Activated naive CD4-positive, alpha-beta T cell treated with anti-CD3 and anti-CD28 coated beads, Interleukin-2, amount 50 U/mL, for 24 hours (primary cell): ENCODE measurements at regions not wholly inside any gene's neighbourhood (a gene's known extent, or its start where the extent isn't known, plus 50 kb on each side); places are given as distances from the start of the nearest gene placed in this dataset.
"Not testable (repeated sequence)": the region's sequence is repeated elsewhere in the genome, so short reads cannot be mapped to it uniquely, and the experiment has no call there.

Source experiments
- H3K27ac Mint-ChIP-seq: one replicate; pipeline ENCODE4 v1.8.0; 2021; ENCODE audit warnings: mild to moderate bottlenecking, mixed read lengths
- H3K27me3 Mint-ChIP-seq: one replicate; pipeline ENCODE4 v1.8.0; 2021; ENCODE audit warnings: mixed read lengths
- H3K36me3 Mint-ChIP-seq: one replicate; pipeline ENCODE4 v1.8.0; 2021; ENCODE audit warnings: mixed read lengths
- H3K4me1 Mint-ChIP-seq: one replicate; pipeline ENCODE4 v1.8.0; 2021; ENCODE audit warnings: mixed read lengths
- H3K4me3 Mint-ChIP-seq: one replicate; pipeline ENCODE4 v1.8.0; 2021; ENCODE audit warnings: mild to moderate bottlenecking, mixed read lengths
- H3K9me3 Mint-ChIP-seq: one replicate; pipeline ENCODE4 v1.8.0; 2021; ENCODE audit warnings: mixed read lengths

DNA sequence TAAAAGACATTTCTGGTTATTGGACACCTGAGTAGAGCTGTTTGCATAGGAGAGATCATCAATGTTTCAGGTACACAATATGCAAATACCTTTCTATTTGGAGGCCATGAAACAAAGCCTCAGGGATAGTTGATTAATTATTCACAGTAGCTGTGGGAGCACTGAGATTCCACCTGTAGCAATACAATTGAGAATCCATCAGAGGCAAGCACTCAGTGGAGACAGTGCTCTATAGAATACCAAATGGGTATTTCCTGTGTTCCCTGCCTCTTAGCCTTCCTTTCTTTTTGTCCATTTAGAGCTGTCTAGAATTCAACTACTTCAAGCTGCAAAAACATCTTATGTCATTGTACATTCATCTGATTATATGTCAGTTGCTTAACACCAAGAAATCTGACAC is 1754.0 kb upstream of the ACO1 start:
- Mint-ChIP-seq H3K4me1 (no peaks in the 10 kb centered on the region), H3K36me3 (no peaks in the 10 kb centered on the region), H3K27me3 (no peaks in the 10 kb centered on the region), H3K9me3 (no peaks in the 10 kb centered on the region), H3K4me3 (no peak overlapping the region), H3K27ac (no peak overlapping the region)

GRCh38 chr9:30646639-30647038 is 1737.8 kb upstream of the ACO1 start:
- H3K27ac Mint-ChIP-seq, H3K4me1 Mint-ChIP-seq, H3K36me3 Mint-ChIP-seq, H3K4me3 Mint-ChIP-seq, H3K9me3 Mint-ChIP-seq, H3K27me3 Mint-ChIP-seq: not testable (repeated sequence)

DNA sequence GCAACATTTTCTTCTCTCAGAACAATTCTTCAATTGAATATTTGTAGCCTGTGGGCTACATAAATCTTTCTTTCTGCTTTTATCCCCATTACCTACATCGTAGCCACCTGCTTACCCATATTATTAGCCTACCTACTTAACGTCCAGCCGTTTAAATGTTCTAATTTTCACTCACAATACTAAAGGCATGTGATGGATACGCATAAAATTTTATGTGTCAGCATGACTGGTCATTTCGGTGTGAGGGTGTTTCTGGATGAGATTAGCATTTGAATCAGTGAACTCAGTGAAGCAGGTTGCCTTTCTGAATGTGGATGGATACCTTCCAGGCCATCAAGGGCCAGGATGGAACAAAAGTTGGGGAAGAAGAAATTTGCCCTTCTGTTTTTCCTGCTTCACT is 1722.5 kb upstream of the ACO1 start:
- no peaks in the 10 kb centered on the region for H3K36me3 Mint-ChIP-seq
- H3K9me3 Mint-ChIP-seq: no peaks in the 10 kb centered on the region
- no peaks in the 10 kb centered on the region for H3K27me3 Mint-ChIP-seq
- no peak overlapping the region for H3K27ac Mint-ChIP-seq
- H3K4me3 Mint-ChIP-seq: no peak overlapping the region
- no peaks in the 10 kb centered on the region for H3K4me1 Mint-ChIP-seq

DNA sequence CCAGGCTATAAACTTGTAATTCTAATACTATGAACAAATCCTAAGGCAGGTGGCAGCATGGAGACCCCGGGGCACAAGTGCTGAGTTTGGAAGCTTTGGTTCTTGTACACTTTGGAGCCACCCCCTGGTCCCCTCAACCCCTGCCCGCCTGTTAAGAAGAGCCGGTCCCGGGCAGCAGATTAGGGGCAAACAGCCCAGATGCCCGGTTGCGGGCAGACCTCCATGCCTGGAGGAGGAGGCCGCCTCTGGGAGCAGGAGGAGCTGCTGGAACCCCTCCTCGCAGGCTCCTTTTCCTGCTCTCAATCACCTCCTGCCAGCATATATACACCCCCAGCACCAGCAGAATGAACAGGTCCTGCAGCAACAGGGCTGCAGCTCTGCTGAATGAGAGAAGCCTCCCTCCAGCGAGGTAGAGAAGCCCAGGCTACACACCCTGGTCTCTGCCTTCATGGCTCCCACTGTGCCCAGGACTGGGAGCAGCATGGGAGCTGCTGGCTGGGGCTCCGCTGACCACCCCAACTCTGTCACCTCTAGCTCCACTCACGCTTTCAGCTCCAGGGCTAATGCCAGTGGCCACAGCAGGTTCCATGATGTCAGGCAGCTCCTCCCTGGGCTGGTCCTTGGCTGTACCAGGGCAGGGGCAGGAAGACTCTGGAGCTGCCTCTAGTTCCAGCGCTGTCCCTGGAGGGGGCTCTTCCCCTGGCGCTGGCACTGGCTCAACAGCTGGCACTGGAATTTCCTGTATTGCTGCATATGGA is 1713.5 kb upstream of the ACO1 start:
- H3K27me3 Mint-ChIP-seq: no peaks in the 10 kb centered on the region
- H3K4me3 Mint-ChIP-seq: no peak overlapping the region
- H3K9me3 Mint-ChIP-seq: no peaks in the 10 kb centered on the region
- H3K4me1 Mint-ChIP-seq: no peaks in the 10 kb centered on the region
- no peak overlapping the region for H3K27ac Mint-ChIP-seq
- H3K36me3 Mint-ChIP-seq: no peaks in the 10 kb centered on the region

DNA sequence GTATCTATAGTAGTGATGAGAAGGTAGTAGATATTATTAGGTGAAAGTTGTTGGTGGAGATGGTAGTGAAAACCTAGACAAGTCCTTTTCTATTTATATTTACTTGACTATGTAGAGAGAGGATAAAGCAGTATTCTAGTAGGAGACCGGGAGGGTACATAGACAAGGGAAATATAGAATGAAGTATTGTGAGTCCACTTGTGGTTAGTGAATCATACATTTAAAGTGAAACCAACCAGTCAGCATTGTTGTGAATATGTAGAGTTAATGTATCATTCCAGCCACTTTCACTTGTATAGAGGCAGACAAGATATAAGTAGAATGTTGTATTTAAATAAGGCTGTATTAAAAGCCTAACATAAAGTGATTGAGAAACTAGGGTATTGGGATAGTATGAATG is 1711.3 kb upstream of the ACO1 start:
- Mint-ChIP-seq H3K9me3 (no peaks in the 10 kb centered on the region), H3K27ac (no peak overlapping the region), H3K36me3 (no peaks in the 10 kb centered on the region), H3K4me1 (no peaks in the 10 kb centered on the region), H3K4me3 (no peak overlapping the region), H3K27me3 (no peaks in the 10 kb centered on the region)

DNA sequence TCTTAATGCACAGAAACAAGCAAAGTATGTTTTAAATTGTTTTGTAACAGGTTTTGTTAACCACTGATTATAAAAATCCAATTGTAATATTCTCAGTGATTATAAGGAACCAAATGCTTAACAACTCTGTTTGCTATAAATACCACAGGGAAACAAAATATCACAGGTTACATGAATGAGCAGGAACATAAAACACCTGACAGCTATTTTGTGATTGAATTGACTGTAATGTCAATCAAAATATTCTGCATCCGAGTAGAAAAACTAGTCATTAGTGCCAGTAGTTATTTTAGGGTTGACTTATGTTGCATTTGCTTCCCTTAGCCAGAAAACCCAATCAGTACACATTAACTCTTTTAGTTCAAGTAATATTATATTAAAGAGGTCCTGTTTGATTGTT is 1707.8 kb upstream of the ACO1 start:
- H3K4me1 Mint-ChIP-seq: no peaks in the 10 kb centered on the region
- no peak overlapping the region for H3K27ac Mint-ChIP-seq
- H3K36me3 Mint-ChIP-seq: no peaks in the 10 kb centered on the region
- H3K4me3 Mint-ChIP-seq: no peak overlapping the region
- no peaks in the 10 kb centered on the region for H3K27me3 Mint-ChIP-seq
- no peaks in the 10 kb centered on the region for H3K9me3 Mint-ChIP-seq

DNA sequence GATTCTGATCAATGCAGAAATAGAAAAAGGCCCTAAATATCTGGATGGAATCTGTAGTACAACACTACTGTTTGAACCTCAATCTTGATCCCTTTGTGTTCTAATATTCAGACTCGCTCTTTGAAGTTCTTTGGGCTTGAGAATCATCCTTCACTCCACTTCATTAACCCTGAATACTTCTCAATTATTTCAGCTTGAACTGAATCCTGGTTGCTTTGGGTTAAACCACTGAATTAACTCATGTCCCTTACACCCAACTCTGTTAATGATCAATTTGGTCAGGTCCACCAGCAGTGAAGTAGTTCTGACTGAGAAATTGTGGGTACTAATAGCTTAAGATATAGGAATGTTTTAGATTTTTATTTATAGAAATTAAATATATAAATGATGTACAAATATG is 1707.2 kb upstream of the ACO1 start:
- no peaks in the 10 kb centered on the region for H3K9me3 Mint-ChIP-seq
- H3K4me3 Mint-ChIP-seq: no peak overlapping the region
- no peaks in the 10 kb centered on the region for H3K4me1 Mint-ChIP-seq

DNA sequence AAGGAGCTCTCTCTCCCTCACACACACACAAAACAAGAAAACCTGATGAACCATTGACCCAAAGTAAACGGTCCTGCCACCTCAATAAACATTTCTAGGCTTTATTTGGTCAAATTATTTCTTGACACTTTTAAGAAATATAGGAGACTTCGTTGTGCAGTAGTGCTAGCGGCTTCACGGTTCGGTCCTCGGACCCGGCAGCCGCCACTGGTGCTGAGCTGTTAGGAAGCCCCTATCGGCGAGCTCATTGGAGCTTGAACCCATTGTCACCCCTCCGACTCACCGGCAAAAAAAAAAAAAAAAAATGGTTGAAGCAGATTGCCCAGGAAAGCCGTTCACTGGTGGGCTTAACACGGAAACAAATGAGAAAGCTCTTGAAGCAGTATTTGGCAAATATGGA is 1695.6 kb upstream of the ACO1 start:
- Mint-ChIP-seq H3K4me1 (no peaks in the 10 kb centered on the region), H3K27me3 (no peaks in the 10 kb centered on the region), H3K4me3 (no peak overlapping the region), H3K36me3 (no peaks in the 10 kb centered on the region), H3K27ac (no peak overlapping the region), H3K9me3 (peaks cover 5% of the 10 kb centered on the region)

More for the DNA sequence above, 1707.2 kb upstream of the ACO1 start:
- Mint-ChIP-seq H3K27ac (no peak overlapping the region), H3K36me3 (no peaks in the 10 kb centered on the region), H3K27me3 (no peaks in the 10 kb centered on the region)

- no peaks in the 10 kb centered on the region for H3K36me3 Mint-ChIP-seq
- no peak overlapping the region for H3K4me3 Mint-ChIP-seq
- H3K9me3 Mint-ChIP-seq: no peaks in the 10 kb centered on the region
- no peak overlapping the region for H3K27ac Mint-ChIP-seq
- H3K4me1 Mint-ChIP-seq: no peaks in the 10 kb centered on the region
- peaks cover 2% of the 10 kb centered on the region for H3K27me3 Mint-ChIP-seq
Measured at GRCh38 chr9:30697958-30698357, 1686.5 kb upstream of the ACO1 start.

- H3K27me3 Mint-ChIP-seq: no peaks in the 10 kb centered on the region
- no peak overlapping the region for H3K27ac Mint-ChIP-seq
- H3K36me3 Mint-ChIP-seq: no peaks in the 10 kb centered on the region
- no peaks in the 10 kb centered on the region for H3K4me1 Mint-ChIP-seq
- no peaks in the 10 kb centered on the region for H3K9me3 Mint-ChIP-seq
- H3K4me3 Mint-ChIP-seq: no peak overlapping the region
Measured at GRCh38 chr9:30711591-30711990, 1672.9 kb upstream of the ACO1 start.

DNA sequence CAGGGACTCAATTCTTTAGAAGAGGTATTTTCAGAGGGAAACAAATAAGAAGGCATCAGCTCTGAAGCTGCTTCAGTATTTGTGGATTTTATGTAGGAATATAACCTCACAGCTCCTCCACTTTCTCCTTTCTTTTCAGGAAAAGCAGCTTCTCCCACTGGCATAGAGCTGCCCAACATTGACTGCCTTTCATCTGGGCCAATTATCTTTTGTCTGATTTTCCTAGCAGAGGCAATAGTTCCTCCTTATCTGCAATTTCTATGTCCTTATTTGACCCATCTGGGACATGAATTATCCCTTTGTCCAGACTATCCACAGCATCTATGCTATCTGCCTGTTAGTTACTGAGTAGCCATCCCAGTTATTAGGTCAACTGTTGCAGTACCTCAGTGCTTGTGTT is 1671.2 kb upstream of the ACO1 start:
- Mint-ChIP-seq H3K27ac (no peak overlapping the region), H3K27me3 (no peaks in the 10 kb centered on the region), H3K4me3 (no peak overlapping the region), H3K4me1 (no peaks in the 10 kb centered on the region), H3K9me3 (no peaks in the 10 kb centered on the region), H3K36me3 (no peaks in the 10 kb centered on the region)

DNA sequence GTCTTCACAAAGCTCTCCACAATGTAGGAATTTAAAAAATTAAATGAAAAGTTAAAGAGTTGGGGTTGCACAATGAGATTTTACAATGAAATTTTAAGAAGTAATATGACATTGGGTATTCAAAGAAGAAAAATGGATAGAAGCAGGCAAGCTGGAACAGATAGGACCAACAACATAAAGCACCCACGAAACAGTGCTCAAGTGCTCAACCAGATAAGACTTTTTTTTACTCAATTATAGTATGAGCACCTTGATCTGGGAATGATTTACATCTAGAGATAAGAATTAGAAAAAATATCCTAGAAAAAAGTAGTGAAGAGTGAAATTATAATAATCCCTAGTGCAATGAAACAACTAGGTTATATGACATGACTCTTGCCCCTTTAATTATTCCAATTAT is 1670.1 kb upstream of the ACO1 start:
- Mint-ChIP-seq H3K4me1 (no peaks in the 10 kb centered on the region), H3K27ac (no peak overlapping the region), H3K27me3 (no peaks in the 10 kb centered on the region), H3K36me3 (no peaks in the 10 kb centered on the region), H3K4me3 (no peak overlapping the region), H3K9me3 (no peaks in the 10 kb centered on the region)

GRCh38 chr9:30718483-30718882 is 1666.0 kb upstream of the ACO1 start:
- Mint-ChIP-seq H3K36me3 (no peaks in the 10 kb centered on the region), H3K27ac (no peak overlapping the region), H3K9me3 (no peaks in the 10 kb centered on the region), H3K4me3 (no peak overlapping the region), H3K27me3 (no peaks in the 10 kb centered on the region), H3K4me1 (no peaks in the 10 kb centered on the region)

DNA sequence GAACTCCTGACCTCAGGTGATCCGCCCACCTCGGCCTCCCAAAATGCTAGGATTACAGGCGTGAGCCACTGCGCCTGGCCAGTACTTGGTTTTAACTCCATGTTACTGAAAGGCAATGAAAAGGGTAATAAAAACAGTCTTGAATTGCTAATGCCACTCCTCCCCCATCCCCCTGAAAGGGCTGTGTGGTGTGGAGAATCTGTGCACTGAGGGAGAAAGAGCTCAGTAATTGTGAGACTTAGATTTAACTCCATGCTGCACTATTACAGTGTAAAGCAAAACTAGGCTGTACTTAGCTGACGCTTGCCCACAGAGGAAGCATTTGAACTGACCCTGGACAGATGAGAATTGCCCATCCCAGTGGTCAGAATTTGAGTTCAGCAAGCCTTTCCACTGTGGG is 1662.4 kb upstream of the ACO1 start:
- Mint-ChIP-seq H3K27ac (no peak overlapping the region), H3K4me3 (no peak overlapping the region), H3K36me3 (no peaks in the 10 kb centered on the region), H3K9me3 (no peaks in the 10 kb centered on the region), H3K27me3 (no peaks in the 10 kb centered on the region), H3K4me1 (no peaks in the 10 kb centered on the region)

- H3K4me1 Mint-ChIP-seq: no peaks in the 10 kb centered on the region
- no peaks in the 10 kb centered on the region for H3K27me3 Mint-ChIP-seq
- no peaks in the 10 kb centered on the region for H3K9me3 Mint-ChIP-seq
- no peaks in the 10 kb centered on the region for H3K36me3 Mint-ChIP-seq
- no peak overlapping the region for H3K27ac Mint-ChIP-seq
- no peak overlapping the region for H3K4me3 Mint-ChIP-seq
Measured at GRCh38 chr9:30723656-30724055, 1660.8 kb upstream of the ACO1 start.

DNA sequence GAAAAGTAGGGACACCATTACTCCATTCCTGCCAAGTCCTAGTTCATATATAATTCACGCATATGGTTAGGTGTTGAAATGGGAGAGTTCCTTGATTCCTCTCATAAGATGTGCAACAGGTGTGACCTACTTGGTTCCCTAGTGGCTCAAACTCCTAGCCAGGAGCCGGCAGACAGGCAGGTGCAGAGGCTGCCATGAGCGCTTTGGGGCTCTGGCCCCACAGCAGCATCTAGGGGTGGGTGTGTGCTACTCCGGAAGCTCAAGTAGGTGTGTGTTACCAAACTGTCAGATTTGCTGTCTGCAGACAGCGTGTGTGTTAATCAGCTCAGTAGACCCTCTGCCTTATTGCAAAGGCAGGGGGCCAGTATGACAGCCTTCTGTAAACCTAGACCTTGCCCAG is 1652.4 kb upstream of the ACO1 start:
- H3K4me3 Mint-ChIP-seq: no peak overlapping the region
- H3K36me3 Mint-ChIP-seq: no peaks in the 10 kb centered on the region
- no peaks in the 10 kb centered on the region for H3K9me3 Mint-ChIP-seq
- H3K4me1 Mint-ChIP-seq: no peaks in the 10 kb centered on the region
- no peaks in the 10 kb centered on the region for H3K27me3 Mint-ChIP-seq
- H3K27ac Mint-ChIP-seq: no peak overlapping the region

GRCh38 chr9:30744871-30745270 is 1639.6 kb upstream of the ACO1 start:
- Mint-ChIP-seq H3K4me1 (no peaks in the 10 kb centered on the region), H3K27ac (no peak overlapping the region), H3K36me3 (no peaks in the 10 kb centered on the region), H3K27me3 (no peaks in the 10 kb centered on the region), H3K4me3 (no peak overlapping the region), H3K9me3 (no peaks in the 10 kb centered on the region)
